Liver (tissue), 8 donors: ENCODE measurements at regions not wholly inside any gene's neighbourhood (a gene's known extent, or its start where the extent isn't known, plus 50 kb on each side); places are given as distances from the start of the nearest gene placed in this dataset.

Experiments used
- DNase-seq: peaks from one replicate; pipeline ENCODE4 v3.0.0-alpha.2; 2017; ENCODE audit warnings: low spot score
- H3K27ac ChIP-seq, 2 donors: one replicate each; pipeline ENCODE4 v1.7.0; 2013; ENCODE audit warnings: inconsistent platforms in 2 of 2, low read length in 2 of 2, control low read depth in 1 of 2, low read depth in 1 of 2, mild to moderate bottlenecking in 1 of 2
- H3K27me3 ChIP-seq, 4 donors: one replicate each; pipeline versions ENCODE4 v1.6.1 to v1.7.0; 2013; ENCODE audit warnings: low read length in 3 of 4, inconsistent platforms in 1 of 4, mild to moderate bottlenecking in 1 of 4, moderate library complexity in 1 of 4; ENCODE audit not compliant: control insufficient read depth in 4 of 4, insufficient read depth in 4 of 4
- H3K36me3 ChIP-seq, 4 donors: one replicate each; pipeline versions ENCODE4 v1.6.1 to v1.7.0; 2013; ENCODE audit warnings: low read length in 3 of 4, mild to moderate bottlenecking in 3 of 4, low read depth in 1 of 4, moderate library complexity in 1 of 4; ENCODE audit not compliant: control insufficient read depth in 4 of 4, insufficient read depth in 3 of 4
- H3K4me1 ChIP-seq, 4 donors: one replicate each; pipeline versions ENCODE4 v1.6.1 to v1.7.0; 2013; ENCODE audit warnings: low read length in 3 of 4, mild to moderate bottlenecking in 3 of 4, moderate library complexity in 1 of 4; ENCODE audit not compliant: control insufficient read depth in 4 of 4, insufficient read depth in 4 of 4
- H3K4me3 ChIP-seq, 3 donors: one replicate each; pipeline versions ENCODE4 v1.6.1 to v1.7.0; 2013; ENCODE audit warnings: low read length in 3 of 3, control low read depth in 1 of 3, low read depth in 1 of 3, mild to moderate bottlenecking in 1 of 3
- H3K9ac ChIP-seq, 2 donors: one replicate each; pipeline ENCODE4 v1.7.0; 2013; ENCODE audit warnings: low read length in 2 of 2, mild to moderate bottlenecking in 2 of 2, moderate library complexity in 2 of 2, control low read depth in 1 of 2, low read depth in 1 of 2
- H3K9me3 ChIP-seq, 4 donors: one replicate each; pipeline versions ENCODE4 v1.6.1 to v1.7.0; 2013; ENCODE audit warnings: low read length in 3 of 4; ENCODE audit not compliant: control insufficient read depth in 4 of 4
- ATF3 ChIP-seq: IDR thresholded peaks from 2 replicates; pipeline ENCODE4 v1.6.1; 2016; ENCODE audit warnings: antibody characterized with exemption
- CTCF ChIP-seq: fragments of 150-350 bp; IDR thresholded peaks from 2 replicates; pipeline ENCODE4 v1.5.1; 2017; ENCODE audit warnings: improper control_type of control experiment, low read depth, low read length; ENCODE audit not compliant: missing input control
- EGR1 ChIP-seq, 2 donors: IDR thresholded peaks; 2 replicates each; pipeline ENCODE4 v1.6.1; 2016 to 2018; ENCODE audit warnings: antibody characterized with exemption in 2 of 2, low read depth in 2 of 2
- FOXA1 ChIP-seq: IDR thresholded peaks from 2 replicates; pipeline ENCODE4 v1.6.1; 2016; ENCODE audit warnings: antibody characterized with exemption
- FOXA2 ChIP-seq: IDR thresholded peaks from 2 replicates; pipeline ENCODE4 v1.6.1; 2016; ENCODE audit warnings: antibody characterized with exemption
- GABPA ChIP-seq, 2 donors: IDR thresholded peaks in 1 of 2; conservative IDR thresholded peaks in 1 of 2; 2 replicates each; pipeline ENCODE4 v1.6.1; 2016; ENCODE audit warnings: antibody characterized with exemption in 2 of 2, mild to moderate bottlenecking in 1 of 2, moderate library complexity in 1 of 2
- HNF4A ChIP-seq, 2 donors: conservative IDR thresholded peaks; 2 replicates each; pipeline ENCODE4 v1.6.1; 2016; ENCODE audit warnings: antibody characterized with exemption in 2 of 2, mild to moderate bottlenecking in 2 of 2
- HNF4G ChIP-seq: IDR thresholded peaks from 2 replicates; pipeline ENCODE4 v1.6.1; 2016; ENCODE audit warnings: antibody characterized with exemption
- JUND ChIP-seq, 2 donors: IDR thresholded peaks; 2 replicates each; pipeline ENCODE4 v1.6.1; 2016; ENCODE audit warnings: antibody characterized with exemption in 2 of 2
- MAX ChIP-seq: IDR thresholded peaks from 2 replicates; pipeline ENCODE4 v1.6.1; 2016; ENCODE audit warnings: antibody characterized with exemption
- NR2F2 ChIP-seq: IDR thresholded peaks from 2 replicates; pipeline ENCODE4 v1.6.1; 2016; ENCODE audit warnings: antibody characterized with exemption
- RAD21 ChIP-seq, 2 donors: IDR thresholded peaks; 2 replicates each; pipeline ENCODE4 v1.6.1; 2016; ENCODE audit warnings: antibody characterized with exemption in 2 of 2, mild to moderate bottlenecking in 2 of 2
- REST ChIP-seq: IDR thresholded peaks from 2 replicates; pipeline ENCODE4 v1.6.1; 2016; ENCODE audit warnings: antibody characterized with exemption, mild to moderate bottlenecking
- RXRA ChIP-seq, 2 donors: IDR thresholded peaks; 2 replicates each; pipeline ENCODE4 v1.6.1; 2017 to 2018; ENCODE audit warnings: antibody characterized with exemption in 2 of 2, mild to moderate bottlenecking in 1 of 2
- SP1 ChIP-seq: IDR thresholded peaks from 2 replicates; pipeline ENCODE4 v1.6.1; 2018; ENCODE audit warnings: antibody characterized with exemption, mild to moderate bottlenecking
- TAF1 ChIP-seq: conservative IDR thresholded peaks from 2 replicates; pipeline ENCODE4 v1.6.1; 2016; ENCODE audit warnings: antibody characterized with exemption, mild to moderate bottlenecking
- YY1 ChIP-seq: IDR thresholded peaks from 2 replicates; pipeline ENCODE4 v1.6.1; 2016; ENCODE audit warnings: antibody characterized with exemption, mild to moderate bottlenecking
- ZBTB33 ChIP-seq: IDR thresholded peaks from 2 replicates; pipeline ENCODE4 v1.6.1; 2016; ENCODE audit warnings: antibody characterized with exemption
- WGBS: extraction: QIAGEN DNeasy Blood & Tissue Kit; methylation state at CpG from one replicate; pipeline ENCODE4 v1.1.7; 2013; 5-methylcytosine and 5-hydroxymethylcytosine counted together
- donor health status: healthy.
- donor health status: healthy.
- donor health status: healthy.
- donor health status: healthy.
- donor health status: healthy.

GRCh38 chr12:70186436-70186835 lies 56.8 kb upstream of the CNOT2 start:
- Histone ChIP-seq H3K4me1 (no peaks in the 10 kb centered on the region), H3K4me3 (no peak overlapping the region), H3K27ac (no peak overlapping the region), H3K36me3 (no peaks in the 10 kb centered on the region), H3K27me3 (no peaks in the 10 kb centered on the region), H3K9me3 (no peaks in the 10 kb centered on the region), H3K9ac (no peak overlapping the region)
- TF ChIP-seq TAF1 (no peak), CTCF (no peak), YY1 (no peak), JUND (IDR thresholded peaks at IDR 0.05) (no peak), NR2F2 (no peak), ZBTB33 (no peak), MAX (no peak), REST (no peak), FOXA1 (no peak), HNF4A (conservative IDR thresholded peaks at IDR 0.05) (no peak), FOXA2 (no peak), HNF4G (no peak), RAD21 (IDR thresholded peaks at IDR 0.05) (no peak), RXRA (IDR thresholded peaks at IDR 0.05) (no peak), ATF3 (no peak), SP1 (no peak), GABPA (IDR thresholded peaks at IDR 0.05 in 1 of 2, conservative IDR thresholded peaks at IDR 0.05 in 1 of 2) (no peak), EGR1 (IDR thresholded peaks at IDR 0.05; ENCODE audit: low read depth in 2 of 2) (no peak)
- no peak for DNase-seq
- WGBS = 83% methylated on average over 3 of the region's 3 CpGs
